ENCODE measurements at regions not wholly inside any gene's neighbourhood (a gene's known extent, or its start where the extent isn't known, plus 50 kb on each side); places are given as distances from the start of the nearest gene placed in this dataset.

GRCh38 chr4:124961138-124961750 is 248.7 kb upstream of the ANKRD50 start:
- no peaks in the 10 kb centered on the region for H3K27me3 ChIP-seq
- intact Hi-C loops (cut with DNase I; ENCODE audit: low total_unique reads) (no loop called here), in situ Hi-C loops (cut with MboI; ENCODE audit: low pct_ligation_motif_present in 1 of 4, low pct_unique_long_range_greater_than_20kb in 1 of 4, low sequenced_read_pairs in 3 of 4) (no loop called here)
- H3K9me3 ChIP-seq, result peaks cover 7 to 11% of the 10 kb centered on the region in 2 donors
- 79 to 100% methylated on average over 1 to 4 of the region's 4 CpGs for WGBS, 2 donors (ENCODE audit: low coverage in 1 of 2)
- TF ChIP-seq EP300 (IDR thresholded peaks at IDR 0.05; ENCODE audit: low read depth), result no peak
- TF ChIP-seq CTCF (IDR thresholded peaks at IDR 0.05), result no peak
- no peak for TF ChIP-seq POLR2AphosphoS5 (IDR thresholded peaks at IDR 0.05)
- TF ChIP-seq POLR2A (IDR thresholded peaks at IDR 0.05), result no peak
- H3K27ac ChIP-seq, result no peak overlapping the region
- no peaks in the 10 kb centered on the region for H3K36me3 ChIP-seq
- no peak for DNase-seq
- no peak overlapping the region for H3K4me3 ChIP-seq
- H3K4me1 ChIP-seq, result no peaks in the 10 kb centered on the region

GRCh38 chr4:124958847-124959246 is 246.3 kb upstream of the ANKRD50 start:
- H3K4me3 ChIP-seq, result no peak overlapping the region
- no peak for DNase-seq
- intact Hi-C loops (cut with DNase I; ENCODE audit: low total_unique reads), result no loop called here
- H3K9me3 ChIP-seq, result peaks cover 7 to 11% of the 10 kb centered on the region in 2 donors
- no peaks in the 10 kb centered on the region for H3K27me3 ChIP-seq
- no peak for TF ChIP-seq POLR2A (IDR thresholded peaks at IDR 0.05)
- TF ChIP-seq EP300 (IDR thresholded peaks at IDR 0.05; ENCODE audit: low read depth), result no peak
- no peak for TF ChIP-seq POLR2AphosphoS5 (IDR thresholded peaks at IDR 0.05)
- TF ChIP-seq CTCF (IDR thresholded peaks at IDR 0.05), result no peak
- no peak overlapping the region for H3K27ac ChIP-seq
- in situ Hi-C loops (cut with MboI; ENCODE audit: low pct_ligation_motif_present in 1 of 4, low pct_unique_long_range_greater_than_20kb in 1 of 4, low sequenced_read_pairs in 3 of 4), result no loop called here
- 63 to 76% methylated on average over 1 of the region's 1 CpG for WGBS, 2 donors (ENCODE audit: low coverage in 1 of 2)
- no peaks in the 10 kb centered on the region for H3K4me1 ChIP-seq
- H3K36me3 ChIP-seq, result no peaks in the 10 kb centered on the region

- DNase-seq, result no peak
- Histone ChIP-seq H3K27ac (no peak overlapping the region), H3K27me3 (no peaks in the 10 kb centered on the region), H3K9me3 (no peaks in the 10 kb centered on the region), H3K4me3 (no peak overlapping the region), H3K4me1 (no peaks in the 10 kb centered on the region), H3K36me3 (no peaks in the 10 kb centered on the region)
- in situ Hi-C loops (cut with MboI; ENCODE audit: low pct_ligation_motif_present in 1 of 4, low pct_unique_long_range_greater_than_20kb in 1 of 4, low sequenced_read_pairs in 3 of 4), result no loop called here
- 50 to 60% methylated on average over 1 to 2 of the region's 2 CpGs for WGBS, 2 donors (ENCODE audit: low coverage in 1 of 2)
- TF ChIP-seq POLR2AphosphoS5 (IDR thresholded peaks at IDR 0.05) (no peak), POLR2A (IDR thresholded peaks at IDR 0.05) (no peak), EP300 (IDR thresholded peaks at IDR 0.05; ENCODE audit: low read depth) (no peak), CTCF (IDR thresholded peaks at IDR 0.05) (no peak)
- intact Hi-C loops (cut with DNase I; ENCODE audit: low total_unique reads), result no loop called here
Measured at GRCh38 chr4:124955476-124955875, 242.9 kb upstream of the ANKRD50 start.

- WGBS, 2 donors (ENCODE audit: low coverage in 1 of 2), result 64 to 70% methylated on average over 1 of the region's 1 CpG
- Histone ChIP-seq H3K27me3 (no peaks in the 10 kb centered on the region), H3K4me3 (no peak overlapping the region), H3K27ac (no peak overlapping the region), H3K36me3 (no peaks in the 10 kb centered on the region), H3K9me3 (no peaks in the 10 kb centered on the region), H3K4me1 (no peaks in the 10 kb centered on the region)
- intact Hi-C loops (cut with DNase I; ENCODE audit: low total_unique reads) (no loop called here), in situ Hi-C loops (cut with MboI; ENCODE audit: low pct_ligation_motif_present in 1 of 4, low pct_unique_long_range_greater_than_20kb in 1 of 4, low sequenced_read_pairs in 3 of 4) (no loop called here)
- no peak for DNase-seq
- no peak for TF ChIP-seq POLR2A (IDR thresholded peaks at IDR 0.05)
- TF ChIP-seq POLR2AphosphoS5 (IDR thresholded peaks at IDR 0.05), result no peak
- TF ChIP-seq CTCF (IDR thresholded peaks at IDR 0.05), result no peak
- no peak for TF ChIP-seq EP300 (IDR thresholded peaks at IDR 0.05; ENCODE audit: low read depth)
Measured at GRCh38 chr4:124954046-124954445, 241.5 kb upstream of the ANKRD50 start.

All from transverse colon (tissue), 4 donors.